ENCODE measurements at regions not wholly inside any gene's neighbourhood (a gene's known extent, or its start where the extent isn't known, plus 50 kb on each side); places are given as distances from the start of the nearest gene placed in this dataset.

GRCh38 chr21:39097335-39097861, 85.9 kb downstream of the PSMG1 start:
- no peaks in the 10 kb centered on the region for H3K27me3 ChIP-seq
- no peaks in the 10 kb centered on the region for H3K4me1 ChIP-seq
- H3K36me3 ChIP-seq = no peaks in the 10 kb centered on the region
- no peak overlapping the region for H3K27ac ChIP-seq
- DNase-seq = peak; percentile 37 to 67
- intact Hi-C loops (cut with DNase I; ENCODE audit: low total_unique reads) = no loop called here
- no peak overlapping the region for H3K4me3 ChIP-seq
- no peak for TF ChIP-seq CTCF (IDR thresholded peaks at IDR 0.05)
- no peaks in the 10 kb centered on the region for H3K9me3 ChIP-seq

GRCh38 chr21:39096754-39097153, 86.5 kb downstream of the PSMG1 start:
- H3K9me3 ChIP-seq = no peaks in the 10 kb centered on the region
- H3K27ac ChIP-seq = no peak overlapping the region
- peak in 1 of 2 donors; percentile 64 for DNase-seq
- TF ChIP-seq CTCF (IDR thresholded peaks at IDR 0.05) = no peak
- no peaks in the 10 kb centered on the region for H3K4me1 ChIP-seq
- no peaks in the 10 kb centered on the region for H3K36me3 ChIP-seq
- no peaks in the 10 kb centered on the region for H3K27me3 ChIP-seq
- H3K4me3 ChIP-seq = no peak overlapping the region
- intact Hi-C loops (cut with DNase I; ENCODE audit: low total_unique reads) = no loop called here

GRCh38 chr21:39095681-39096080, 87.6 kb downstream of the PSMG1 start:
- TF ChIP-seq CTCF (IDR thresholded peaks at IDR 0.05) = no peak
- Histone ChIP-seq H3K27ac (no peak overlapping the region), H3K36me3 (no peaks in the 10 kb centered on the region), H3K4me1 (no peaks in the 10 kb centered on the region), H3K4me3 (no peak overlapping the region), H3K27me3 (no peaks in the 10 kb centered on the region), H3K9me3 (no peaks in the 10 kb centered on the region)
- intact Hi-C loops (cut with DNase I; ENCODE audit: low total_unique reads) = no loop called here
- DNase-seq = peak in 1 of 2 donors; percentile 32

GRCh38 chr21:39094847-39095579, 88.2 kb downstream of the PSMG1 start:
- Histone ChIP-seq H3K27ac (no peak overlapping the region), H3K36me3 (no peaks in the 10 kb centered on the region), H3K9me3 (no peaks in the 10 kb centered on the region), H3K4me3 (no peak overlapping the region), H3K27me3 (no peaks in the 10 kb centered on the region), H3K4me1 (peaks cover 0 to under 1% (median 0%) of the 10 kb centered on the region in 4 donors)
- TF ChIP-seq CTCF (IDR thresholded peaks at IDR 0.05) = no peak
- DNase-seq = peak in 1 of 2 donors; percentile 54
- intact Hi-C loops (cut with DNase I; ENCODE audit: low total_unique reads) = no loop called here

GRCh38 chr21:39094087-39094780, 89.0 kb downstream of the PSMG1 start:
- Histone ChIP-seq H3K36me3 (no peaks in the 10 kb centered on the region), H3K9me3 (no peaks in the 10 kb centered on the region), H3K27me3 (no peaks in the 10 kb centered on the region), H3K4me1 (peaks cover 0 to 8% (median 7%) of the 10 kb centered on the region in 4 donors), H3K4me3 (no peak overlapping the region), H3K27ac (no peak overlapping the region)
- TF ChIP-seq CTCF (IDR thresholded peaks at IDR 0.05) = no peak
- intact Hi-C loops (cut with DNase I; ENCODE audit: low total_unique reads) = no loop called here
- peak in 1 of 2 donors; percentile 59 for DNase-seq
